BJ (cell line): ENCODE measurements at regions not wholly inside any gene's neighbourhood (a gene's known extent, or its start where the extent isn't known, plus 50 kb on each side); places are given as distances from the start of the nearest gene placed in this dataset.

Experiments used
- CTCF ChIA-PET: fragments of 350-600 bp; formaldehyde crosslinking; extraction: SDS; loops from one replicate; lab custom pipeline; 2021; ENCODE audit warnings: antibody characterized with exemption, inconsistent platforms; lab: Yijun Ruan, JAX
- POLR2A ChIA-PET: fragments of 300-600 bp; sonication (Branson Sonifier 250); formaldehyde crosslinking; extraction: SDS; loops from one replicate; lab custom pipeline; 2021; ENCODE audit warnings: antibody characterized with exemption; lab: Charles Lee
- DNase-seq: peaks from one replicate; pipeline ENCODE4 v3.0.0-alpha.2; 2011; ENCODE audit warnings: low read depth
- H3K27me3 ChIP-seq: 2 replicates; pipeline ENCODE4 v1.6.0; 2011; ENCODE audit warnings: low read length; ENCODE audit not compliant: control insufficient read depth, insufficient read depth
- H3K36me3 ChIP-seq: 2 replicates; pipeline ENCODE4 v1.5.1; 2011; ENCODE audit warnings: low read length; ENCODE audit not compliant: control insufficient read depth, insufficient read depth
- H3K4me3 ChIP-seq: 2 replicates; pipeline ENCODE4 v1.5.1; 2011; ENCODE audit warnings: low read depth, mild to moderate bottlenecking, control low read depth, low read length
- TF ChIP-seq, protein P1 (sequence below): IDR thresholded peaks from 2 replicates; pipeline ENCODE4 v1.5.1; 2011; ENCODE audit warnings: low read depth, mild to moderate bottlenecking, control low read depth, inconsistent platforms, low read length, moderate library complexity; ENCODE audit not compliant: insufficient read depth

GRCh38 chr6:40642190-40642589 is 55.0 kb upstream of the LRFN2 start:
- ChIA-PET CTCF (no interaction called here), POLR2A (no interaction called here)
- TF ChIP-seq, protein P1, sequence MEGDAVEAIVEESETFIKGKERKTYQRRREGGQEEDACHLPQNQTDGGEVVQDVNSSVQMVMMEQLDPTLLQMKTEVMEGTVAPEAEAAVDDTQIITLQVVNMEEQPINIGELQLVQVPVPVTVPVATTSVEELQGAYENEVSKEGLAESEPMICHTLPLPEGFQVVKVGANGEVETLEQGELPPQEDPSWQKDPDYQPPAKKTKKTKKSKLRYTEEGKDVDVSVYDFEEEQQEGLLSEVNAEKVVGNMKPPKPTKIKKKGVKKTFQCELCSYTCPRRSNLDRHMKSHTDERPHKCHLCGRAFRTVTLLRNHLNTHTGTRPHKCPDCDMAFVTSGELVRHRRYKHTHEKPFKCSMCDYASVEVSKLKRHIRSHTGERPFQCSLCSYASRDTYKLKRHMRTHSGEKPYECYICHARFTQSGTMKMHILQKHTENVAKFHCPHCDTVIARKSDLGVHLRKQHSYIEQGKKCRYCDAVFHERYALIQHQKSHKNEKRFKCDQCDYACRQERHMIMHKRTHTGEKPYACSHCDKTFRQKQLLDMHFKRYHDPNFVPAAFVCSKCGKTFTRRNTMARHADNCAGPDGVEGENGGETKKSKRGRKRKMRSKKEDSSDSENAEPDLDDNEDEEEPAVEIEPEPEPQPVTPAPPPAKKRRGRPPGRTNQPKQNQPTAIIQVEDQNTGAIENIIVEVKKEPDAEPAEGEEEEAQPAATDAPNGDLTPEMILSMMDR = no peak
- H3K4me3 ChIP-seq = no peak overlapping the region
- no peak for DNase-seq
- H3K27me3 ChIP-seq = no peaks in the 10 kb centered on the region; the same call in 1 of the 2 replicates
- no peaks in the 10 kb centered on the region for H3K36me3 ChIP-seq

GRCh38 chr6:40640599-40641227 is 53.5 kb upstream of the LRFN2 start:
- DNase-seq = no peak
- TF ChIP-seq, protein P1 = no peak
- H3K36me3 ChIP-seq = no peaks in the 10 kb centered on the region
- CTCF ChIA-PET = no interaction called here
- no peak overlapping the region for H3K4me3 ChIP-seq
- H3K27me3 ChIP-seq = no peaks in the 10 kb centered on the region; the same call in 1 of the 2 replicates
- POLR2A ChIA-PET = no interaction called here
